Activated B cell treated with CpG ODN at 0.5 μM for 24 hours (primary cell): ENCODE measurements at regions not wholly inside any gene's neighbourhood (a gene's known extent, or its start where the extent isn't known, plus 50 kb on each side); places are given as distances from the start of the nearest gene placed in this dataset.

Experiments used
- ATAC-seq: fragments of 200-7000 bp; cut with Tn5 transposase; one replicate; pipeline ENCODE4 v1.10.0; 2021; ENCODE audit warnings: low read depth, mild to moderate bottlenecking, moderate library complexity
- CTCF ChIA-PET: fragments of 350-600 bp; sonication (Branson Sonifier 250); formaldehyde crosslinking; loops from one replicate; lab custom pipeline; 2021; ENCODE audit warnings: antibody characterized with exemption; lab: Charles Lee
- POLR2A ChIA-PET: fragments of 350-600 bp; sonication (Branson Sonifier 250); formaldehyde crosslinking; loops from one replicate; lab custom pipeline; 2021; ENCODE audit warnings: antibody characterized with exemption; lab: Charles Lee
- DNase-seq: peaks from one replicate; pipeline ENCODE4 v3.0.0; 2022
- H3K27ac Mint-ChIP-seq: one replicate; pipeline ENCODE4 v1.8.0; 2020; ENCODE audit warnings: mixed read lengths
- H3K27me3 Mint-ChIP-seq: one replicate; pipeline ENCODE4 v1.8.0; 2021; ENCODE audit warnings: mixed read lengths
- H3K36me3 Mint-ChIP-seq: one replicate; pipeline ENCODE4 v1.8.0; 2021; ENCODE audit warnings: low read depth, mixed read lengths
- H3K4me1 Mint-ChIP-seq: one replicate; pipeline ENCODE4 v1.8.0; 2021; ENCODE audit warnings: mixed read lengths
- H3K4me3 Mint-ChIP-seq: one replicate; pipeline ENCODE4 v1.8.0; 2020; ENCODE audit warnings: mild to moderate bottlenecking, mixed read lengths
- H3K9me3 Mint-ChIP-seq: one replicate; pipeline ENCODE4 v1.8.0; 2020; ENCODE audit warnings: mixed read lengths
- intact Hi-C: fragments of 100-400 bp; cut with micrococcal nuclease; formaldehyde crosslinking; loops from one replicate; pipeline ENCODE4 v1.15.1; 2024
- TF ChIP-seq, protein P1 (sequence below): fragments of 200-600 bp; IDR thresholded peaks from one replicate; pipeline ENCODE4 v1.8.0; 2022; ENCODE audit warnings: antibody characterized with exemption, mild to moderate bottlenecking

DNA sequence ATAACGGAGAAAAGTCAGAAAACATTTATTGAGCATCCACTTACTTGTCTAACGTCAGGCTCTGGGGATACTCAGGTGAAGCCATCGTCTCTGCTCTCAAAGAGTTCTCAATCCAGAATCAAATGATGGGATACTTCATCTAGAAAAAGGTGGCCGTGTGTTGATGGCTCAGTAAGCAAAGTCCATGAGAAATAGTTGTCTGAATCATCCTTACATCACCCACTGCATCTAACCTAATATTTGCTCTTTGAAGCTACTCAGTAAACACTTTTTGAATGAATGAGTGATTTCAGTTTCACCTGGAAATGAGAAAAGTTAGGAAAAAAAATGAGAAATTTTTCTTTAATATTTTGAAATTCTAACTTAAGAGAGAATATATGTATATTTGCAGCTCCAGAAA lies 155.3 kb upstream of the PKN2 start:
- no peaks in the 10 kb centered on the region for H3K27me3 Mint-ChIP-seq

DNA sequence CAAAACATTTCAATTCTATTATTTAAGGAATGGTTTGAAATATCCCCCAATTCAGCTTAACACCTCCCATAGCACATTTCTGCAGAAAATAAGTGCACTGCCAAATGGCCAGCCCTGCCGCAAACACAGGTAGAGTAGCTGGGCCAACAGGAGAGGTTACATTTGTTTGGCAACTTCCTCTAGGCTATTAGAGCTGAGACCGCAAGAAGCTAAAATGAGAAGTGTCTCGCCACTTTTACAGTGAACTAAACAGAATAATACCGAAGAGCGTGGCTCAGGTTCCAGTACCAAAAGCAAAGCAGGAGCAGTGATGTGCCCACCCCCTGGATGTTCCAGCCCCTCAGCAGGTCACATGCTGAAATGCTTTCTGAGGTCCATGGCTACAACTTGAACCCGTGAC lies 154.5 kb upstream of the PKN2 start:
- no peak overlapping the region for H3K4me3 Mint-ChIP-seq
- CTCF ChIA-PET = no interaction called here

More for the DNA sequence above, 155.3 kb upstream of the PKN2 start:
- intact Hi-C loops = no loop called here
- ATAC-seq = no peak
- no peak overlapping the region for H3K4me3 Mint-ChIP-seq
- no peaks in the 10 kb centered on the region for H3K4me1 Mint-ChIP-seq
- CTCF ChIA-PET = no interaction called here
- H3K27ac Mint-ChIP-seq = no peak overlapping the region
- POLR2A ChIA-PET = no interaction called here
- TF ChIP-seq, protein P1, sequence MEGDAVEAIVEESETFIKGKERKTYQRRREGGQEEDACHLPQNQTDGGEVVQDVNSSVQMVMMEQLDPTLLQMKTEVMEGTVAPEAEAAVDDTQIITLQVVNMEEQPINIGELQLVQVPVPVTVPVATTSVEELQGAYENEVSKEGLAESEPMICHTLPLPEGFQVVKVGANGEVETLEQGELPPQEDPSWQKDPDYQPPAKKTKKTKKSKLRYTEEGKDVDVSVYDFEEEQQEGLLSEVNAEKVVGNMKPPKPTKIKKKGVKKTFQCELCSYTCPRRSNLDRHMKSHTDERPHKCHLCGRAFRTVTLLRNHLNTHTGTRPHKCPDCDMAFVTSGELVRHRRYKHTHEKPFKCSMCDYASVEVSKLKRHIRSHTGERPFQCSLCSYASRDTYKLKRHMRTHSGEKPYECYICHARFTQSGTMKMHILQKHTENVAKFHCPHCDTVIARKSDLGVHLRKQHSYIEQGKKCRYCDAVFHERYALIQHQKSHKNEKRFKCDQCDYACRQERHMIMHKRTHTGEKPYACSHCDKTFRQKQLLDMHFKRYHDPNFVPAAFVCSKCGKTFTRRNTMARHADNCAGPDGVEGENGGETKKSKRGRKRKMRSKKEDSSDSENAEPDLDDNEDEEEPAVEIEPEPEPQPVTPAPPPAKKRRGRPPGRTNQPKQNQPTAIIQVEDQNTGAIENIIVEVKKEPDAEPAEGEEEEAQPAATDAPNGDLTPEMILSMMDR = no peak
- DNase-seq = no peak
- no peaks in the 10 kb centered on the region for H3K36me3 Mint-ChIP-seq
- no peaks in the 10 kb centered on the region for H3K9me3 Mint-ChIP-seq

DNA sequence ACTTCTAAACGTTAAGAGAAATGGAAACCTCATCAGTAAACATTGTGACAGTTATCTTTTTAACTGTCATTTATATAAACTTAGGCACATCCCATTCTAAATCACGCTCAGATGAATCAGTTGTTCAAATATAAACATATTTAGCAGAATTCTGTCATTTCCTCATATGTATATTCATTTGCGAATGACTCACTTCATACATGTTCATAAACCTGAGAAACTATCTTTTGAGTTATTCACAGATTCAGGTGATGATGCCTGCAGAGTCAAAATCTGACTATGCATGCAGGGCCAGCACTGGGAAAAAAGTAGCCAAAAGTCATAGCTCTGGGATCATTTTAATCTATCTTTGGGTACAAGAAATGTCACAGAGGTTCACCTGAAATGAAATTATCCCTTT lies 153.8 kb upstream of the PKN2 start:
- intact Hi-C loops = no loop called here
- no peaks in the 10 kb centered on the region for H3K9me3 Mint-ChIP-seq
- POLR2A ChIA-PET = no interaction called here
- DNase-seq (no peak), ATAC-seq (no peak)
- TF ChIP-seq, protein P1 = no peak
- no peaks in the 10 kb centered on the region for H3K4me1 Mint-ChIP-seq
- H3K36me3 Mint-ChIP-seq = no peaks in the 10 kb centered on the region
- CTCF ChIA-PET = no interaction called here
- H3K27ac Mint-ChIP-seq = no peak overlapping the region
- no peaks in the 10 kb centered on the region for H3K27me3 Mint-ChIP-seq
- no peak overlapping the region for H3K4me3 Mint-ChIP-seq

More for the DNA sequence above, 154.5 kb upstream of the PKN2 start:
- DNase-seq (no peak), ATAC-seq (no peak)
- no peaks in the 10 kb centered on the region for H3K9me3 Mint-ChIP-seq
- H3K27ac Mint-ChIP-seq = no peak overlapping the region
- no peaks in the 10 kb centered on the region for H3K4me1 Mint-ChIP-seq
- intact Hi-C loops = no loop called here
- no peaks in the 10 kb centered on the region for H3K27me3 Mint-ChIP-seq
- no peaks in the 10 kb centered on the region for H3K36me3 Mint-ChIP-seq
- TF ChIP-seq, protein P1 = no peak
- POLR2A ChIA-PET = no interaction called here

DNA sequence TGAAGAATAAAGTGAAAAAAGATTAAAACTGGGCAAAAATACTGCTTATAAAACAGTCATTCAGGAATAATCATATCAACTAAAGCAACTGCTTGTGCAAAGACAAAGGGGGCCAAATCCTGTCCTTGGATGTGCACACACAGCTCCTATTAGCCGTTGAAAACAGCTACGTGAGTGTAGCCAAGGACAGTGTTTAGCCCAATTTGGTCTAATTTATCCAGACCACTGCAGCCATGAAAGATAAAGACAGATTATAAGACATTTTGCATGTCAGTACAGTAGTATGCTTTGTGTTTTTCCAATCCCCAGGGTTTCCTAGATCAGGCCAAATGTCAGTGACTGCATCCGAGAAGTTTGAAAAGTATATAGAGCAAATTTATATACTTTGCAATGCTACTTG lies 146.3 kb upstream of the PKN2 start:
- ChIA-PET POLR2A (no interaction called here), CTCF (no interaction called here)
- TF ChIP-seq, protein P1 = no peak
- Mint-ChIP-seq H3K36me3 (no peaks in the 10 kb centered on the region), H3K27me3 (peaks cover 7% of the 10 kb centered on the region), H3K4me1 (no peaks in the 10 kb centered on the region), H3K9me3 (no peaks in the 10 kb centered on the region), H3K27ac (no peak overlapping the region), H3K4me3 (no peak overlapping the region)
- ATAC-seq (no peak), DNase-seq (no peak)
- intact Hi-C loops = no loop called here

DNA sequence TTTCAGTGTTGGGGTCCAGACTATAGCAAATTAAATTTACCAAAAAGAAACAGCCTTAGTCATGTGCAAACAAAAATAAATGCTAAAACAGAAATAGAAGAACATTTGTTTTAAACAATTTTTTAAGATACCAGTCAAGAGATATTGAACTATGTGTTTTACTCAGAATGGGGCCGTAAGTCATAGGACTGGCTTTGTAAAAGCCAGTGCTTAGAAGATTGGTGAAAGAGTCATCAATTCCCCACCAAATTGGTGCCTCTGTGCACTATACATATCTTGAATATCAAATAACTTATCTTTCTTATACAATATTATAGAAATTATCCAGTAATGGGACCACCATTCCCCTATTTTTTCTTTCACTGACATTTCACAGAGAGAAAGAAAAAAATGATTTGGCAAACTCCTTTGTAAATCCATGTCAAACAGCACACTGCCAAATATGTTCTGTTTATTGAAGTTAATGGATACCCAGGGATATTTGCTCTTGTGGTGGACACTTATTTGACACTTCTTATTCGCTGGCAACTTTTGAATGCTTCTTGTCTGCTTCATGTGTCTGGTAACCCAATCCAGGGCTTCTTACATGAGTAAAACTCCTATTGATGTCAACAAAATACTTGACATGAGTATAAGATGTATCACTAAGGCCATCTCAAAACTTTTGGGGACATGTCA lies 145.7 kb upstream of the PKN2 start:
- Mint-ChIP-seq H3K9me3 (no peaks in the 10 kb centered on the region), H3K27ac (no peak overlapping the region), H3K4me3 (no peak overlapping the region), H3K36me3 (no peaks in the 10 kb centered on the region), H3K4me1 (no peaks in the 10 kb centered on the region), H3K27me3 (peaks cover 7% of the 10 kb centered on the region)
- no peak for DNase-seq
- TF ChIP-seq, protein P1 = no peak
- CTCF ChIA-PET = no interaction called here
- no peak for ATAC-seq
- POLR2A ChIA-PET = no interaction called here
- intact Hi-C loops = no loop called here
